ENCODE measurements at regions not wholly inside any gene's neighbourhood (a gene's known extent, or its start where the extent isn't known, plus 50 kb on each side); places are given as distances from the start of the nearest gene placed in this dataset.

GRCh38 chr2:57947398-57947797, 99.2 kb upstream of the VRK2 start:
- TF ChIP-seq POLR2A (IDR thresholded peaks at IDR 0.05), result no peak
- TF ChIP-seq, protein P1, sequence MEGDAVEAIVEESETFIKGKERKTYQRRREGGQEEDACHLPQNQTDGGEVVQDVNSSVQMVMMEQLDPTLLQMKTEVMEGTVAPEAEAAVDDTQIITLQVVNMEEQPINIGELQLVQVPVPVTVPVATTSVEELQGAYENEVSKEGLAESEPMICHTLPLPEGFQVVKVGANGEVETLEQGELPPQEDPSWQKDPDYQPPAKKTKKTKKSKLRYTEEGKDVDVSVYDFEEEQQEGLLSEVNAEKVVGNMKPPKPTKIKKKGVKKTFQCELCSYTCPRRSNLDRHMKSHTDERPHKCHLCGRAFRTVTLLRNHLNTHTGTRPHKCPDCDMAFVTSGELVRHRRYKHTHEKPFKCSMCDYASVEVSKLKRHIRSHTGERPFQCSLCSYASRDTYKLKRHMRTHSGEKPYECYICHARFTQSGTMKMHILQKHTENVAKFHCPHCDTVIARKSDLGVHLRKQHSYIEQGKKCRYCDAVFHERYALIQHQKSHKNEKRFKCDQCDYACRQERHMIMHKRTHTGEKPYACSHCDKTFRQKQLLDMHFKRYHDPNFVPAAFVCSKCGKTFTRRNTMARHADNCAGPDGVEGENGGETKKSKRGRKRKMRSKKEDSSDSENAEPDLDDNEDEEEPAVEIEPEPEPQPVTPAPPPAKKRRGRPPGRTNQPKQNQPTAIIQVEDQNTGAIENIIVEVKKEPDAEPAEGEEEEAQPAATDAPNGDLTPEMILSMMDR (IDR thresholded peaks at IDR 0.05), result no peak
